Psoas muscle (tissue), 7 donors: ENCODE measurements at regions not wholly inside any gene's neighbourhood (a gene's known extent, or its start where the extent isn't known, plus 50 kb on each side); places are given as distances from the start of the nearest gene placed in this dataset.

ENCODE experiments used
- ATAC-seq, 4 donors: fragments of 200-7000 bp; cut with Tn5 transposase; one replicate each; pipeline ENCODE4 v1.9.1; 2020; ENCODE audit warnings: moderate library complexity in 3 of 4, mild to moderate bottlenecking in 2 of 4
- DNase-seq, 2 donors: peaks; one replicate each; pipeline ENCODE4 v3.0.0-alpha.2; 2020
- H3K27ac ChIP-seq: fragments of 200-600 bp; one replicate; pipeline ENCODE4 v1.8.0; 2022
- H3K27me3 ChIP-seq, 3 donors: fragments of 200-600 bp in 1 of 3; one replicate each; pipeline versions ENCODE4 v1.6.1 to v1.8.0; 2013 to 2022; ENCODE audit warnings: low read length in 2 of 3, mild to moderate bottlenecking in 2 of 3, moderate library complexity in 1 of 3; ENCODE audit not compliant: insufficient read depth in 3 of 3
- H3K36me3 ChIP-seq, 2 donors: fragments of 200-600 bp in 1 of 2; one replicate each; pipeline versions ENCODE4 v1.6.1 to v1.8.0; 2013 to 2022; ENCODE audit warnings: low read depth in 1 of 2, mild to moderate bottlenecking in 1 of 2, moderate library complexity in 1 of 2; ENCODE audit not compliant: insufficient read depth in 1 of 2
- H3K4me1 ChIP-seq: fragments of 200-600 bp; one replicate; pipeline ENCODE4 v1.8.0; 2022
- H3K4me3 ChIP-seq: fragments of 200-600 bp; one replicate; pipeline ENCODE4 v1.8.0; 2022; ENCODE audit warnings: mild to moderate bottlenecking
- H3K9me3 ChIP-seq: fragments of 200-600 bp; one replicate; pipeline ENCODE4 v1.8.0; 2022
- WGBS, 3 donors: extraction: QIAGEN DNeasy Blood & Tissue Kit; methylation state at CpG; one replicate each; pipeline versions ENCODE4 v1.1.6 to v1.1.7; 2013; 5-methylcytosine and 5-hydroxymethylcytosine counted together
- intact Hi-C, 2 donors: fragments of 100-400 bp; cut with DNase I; formaldehyde crosslinking; loops; one replicate each; pipeline versions ENCODE4 v1.11.0 to v1.14.2; 2022
- TF ChIP-seq, protein P1 (sequence below): fragments of 200-600 bp; IDR thresholded peaks from one replicate; pipeline ENCODE4 v1.8.0; 2022; ENCODE audit warnings: antibody characterized with exemption
- donor health status: healthy with polysubstance abuse.
- donor health status: DM: no; HTN: no; CAD: no; lungs with moderate emphysema.
- donor health status: Bipolar disorder and iron deficiency.
- donor health status: healthy.
- donor health status: DM: yes; HTN: yes; CAD: no.
- donor health status: DM: no; HTN: no; CAD: no.
- donor health status: DM: yes; HTN: yes; CAD: no.

DNA sequence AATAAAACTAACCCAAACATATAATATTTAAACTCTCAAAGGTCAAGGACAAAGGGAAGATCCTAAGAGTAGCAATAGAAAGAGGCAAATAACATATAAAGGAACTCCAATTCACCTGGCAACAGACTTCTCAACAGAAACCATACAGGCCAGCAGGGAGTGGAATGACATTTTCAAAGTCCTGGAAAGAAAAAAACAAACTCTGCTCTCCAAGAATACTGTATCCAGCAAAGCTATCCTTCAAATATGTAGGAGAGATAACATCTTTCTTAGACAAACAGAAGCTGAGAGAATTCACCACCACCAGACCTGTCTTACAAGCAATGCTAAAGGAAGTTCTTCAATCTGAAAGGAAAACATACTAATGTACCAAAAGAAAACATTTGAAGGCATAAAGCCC is 51.5 kb upstream of the TMEM158 start:
- no peak for DNase-seq
- H3K27ac ChIP-seq, result no peak overlapping the region
- no peaks in the 10 kb centered on the region for H3K36me3 ChIP-seq
- H3K9me3 ChIP-seq, result peaks cover 17% of the 10 kb centered on the region
- H3K27me3 ChIP-seq, result no peaks in the 10 kb centered on the region
- intact Hi-C loops, result no loop called here
- ATAC-seq, result no peak
- TF ChIP-seq, protein P1, sequence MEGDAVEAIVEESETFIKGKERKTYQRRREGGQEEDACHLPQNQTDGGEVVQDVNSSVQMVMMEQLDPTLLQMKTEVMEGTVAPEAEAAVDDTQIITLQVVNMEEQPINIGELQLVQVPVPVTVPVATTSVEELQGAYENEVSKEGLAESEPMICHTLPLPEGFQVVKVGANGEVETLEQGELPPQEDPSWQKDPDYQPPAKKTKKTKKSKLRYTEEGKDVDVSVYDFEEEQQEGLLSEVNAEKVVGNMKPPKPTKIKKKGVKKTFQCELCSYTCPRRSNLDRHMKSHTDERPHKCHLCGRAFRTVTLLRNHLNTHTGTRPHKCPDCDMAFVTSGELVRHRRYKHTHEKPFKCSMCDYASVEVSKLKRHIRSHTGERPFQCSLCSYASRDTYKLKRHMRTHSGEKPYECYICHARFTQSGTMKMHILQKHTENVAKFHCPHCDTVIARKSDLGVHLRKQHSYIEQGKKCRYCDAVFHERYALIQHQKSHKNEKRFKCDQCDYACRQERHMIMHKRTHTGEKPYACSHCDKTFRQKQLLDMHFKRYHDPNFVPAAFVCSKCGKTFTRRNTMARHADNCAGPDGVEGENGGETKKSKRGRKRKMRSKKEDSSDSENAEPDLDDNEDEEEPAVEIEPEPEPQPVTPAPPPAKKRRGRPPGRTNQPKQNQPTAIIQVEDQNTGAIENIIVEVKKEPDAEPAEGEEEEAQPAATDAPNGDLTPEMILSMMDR, result no peak
- no peak overlapping the region for H3K4me3 ChIP-seq
- no peaks in the 10 kb centered on the region for H3K4me1 ChIP-seq

DNA sequence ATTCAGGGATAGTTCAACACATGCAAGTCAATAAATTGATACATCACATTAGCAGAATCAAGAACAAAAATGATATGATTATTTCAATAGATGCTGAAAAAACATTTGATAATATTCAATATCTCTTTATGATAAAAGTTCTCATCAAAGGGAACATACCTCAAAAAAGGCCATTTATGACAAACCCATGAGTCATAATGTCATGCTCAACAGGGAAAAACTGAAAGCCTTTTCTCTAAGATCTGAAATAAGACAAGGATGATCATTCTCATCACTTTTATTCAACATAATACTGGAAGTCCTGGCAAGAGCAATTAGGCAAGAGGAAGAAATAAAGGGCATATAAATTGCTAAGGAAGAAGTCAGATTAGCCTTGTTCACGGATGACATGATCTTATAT is 54.1 kb upstream of the TMEM158 start:
- TF ChIP-seq, protein P1, result no peak
- no peak for DNase-seq
- no peaks in the 10 kb centered on the region for H3K36me3 ChIP-seq
- H3K9me3 ChIP-seq, result peaks cover 17% of the 10 kb centered on the region
- no peak overlapping the region for H3K27ac ChIP-seq
- H3K4me3 ChIP-seq, result no peak overlapping the region
- ATAC-seq, result no peak
- intact Hi-C loops, result no loop called here
- H3K4me1 ChIP-seq, result no peaks in the 10 kb centered on the region
- H3K27me3 ChIP-seq, result no peaks in the 10 kb centered on the region
- 51 to 70% (median 58%) methylated on average over 1 of the region's 1 CpG for WGBS, 3 donors

DNA sequence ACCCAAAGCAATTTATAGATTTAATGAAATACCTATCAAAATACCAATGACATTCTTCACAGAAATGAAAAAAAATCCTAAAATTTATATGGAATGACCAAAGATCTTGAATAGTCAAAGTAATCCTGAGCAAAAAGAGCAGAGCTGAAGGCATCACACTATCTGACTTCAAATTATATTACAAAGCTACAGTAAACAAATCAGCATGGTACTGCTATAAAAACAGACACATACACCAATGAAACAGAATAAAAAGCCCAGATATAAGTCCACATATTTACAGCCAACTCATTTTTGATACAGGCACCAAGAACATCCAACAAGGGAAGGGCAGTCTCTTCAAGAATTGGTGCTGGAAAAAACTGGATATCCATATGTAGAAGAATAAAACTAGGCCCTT is 54.9 kb upstream of the TMEM158 start:
- ATAC-seq (no peak), DNase-seq (no peak)
- Histone ChIP-seq H3K9me3 (peaks cover 17% of the 10 kb centered on the region), H3K4me3 (no peak overlapping the region), H3K36me3 (no peaks in the 10 kb centered on the region), H3K27ac (no peak overlapping the region), H3K27me3 (no peaks in the 10 kb centered on the region), H3K4me1 (no peaks in the 10 kb centered on the region)
- intact Hi-C loops, result no loop called here
- TF ChIP-seq, protein P1, result no peak

DNA sequence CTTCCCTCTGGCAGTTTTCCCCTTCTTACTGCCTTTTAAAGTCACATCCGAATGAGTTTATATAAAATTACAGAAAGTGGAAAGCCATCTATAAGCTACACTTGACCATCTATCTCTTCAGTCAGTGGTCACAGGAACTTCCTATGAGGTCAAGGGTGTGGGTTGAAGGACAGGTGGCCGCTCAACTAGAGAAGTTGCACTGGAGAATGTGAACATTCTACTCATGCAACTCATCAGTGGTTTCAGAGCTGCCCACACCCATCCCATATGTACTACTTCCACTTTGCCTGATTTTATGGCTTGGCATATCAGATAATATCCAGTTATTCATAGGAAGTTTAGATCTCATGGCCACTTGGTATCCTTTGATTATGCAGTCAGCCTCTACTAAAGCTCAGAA is 57.4 kb upstream of the TMEM158 start:
- intact Hi-C loops, result no loop called here
- Histone ChIP-seq H3K27ac (no peak overlapping the region), H3K4me3 (no peak overlapping the region), H3K36me3 (no peaks in the 10 kb centered on the region), H3K27me3 (no peaks in the 10 kb centered on the region), H3K9me3 (peaks cover 17% of the 10 kb centered on the region), H3K4me1 (no peaks in the 10 kb centered on the region)
- WGBS, 3 donors, result 80 to 84% (median 83%) methylated on average over 2 of the region's 2 CpGs
- TF ChIP-seq, protein P1, result no peak
- no peak for DNase-seq
- no peak for ATAC-seq

DNA sequence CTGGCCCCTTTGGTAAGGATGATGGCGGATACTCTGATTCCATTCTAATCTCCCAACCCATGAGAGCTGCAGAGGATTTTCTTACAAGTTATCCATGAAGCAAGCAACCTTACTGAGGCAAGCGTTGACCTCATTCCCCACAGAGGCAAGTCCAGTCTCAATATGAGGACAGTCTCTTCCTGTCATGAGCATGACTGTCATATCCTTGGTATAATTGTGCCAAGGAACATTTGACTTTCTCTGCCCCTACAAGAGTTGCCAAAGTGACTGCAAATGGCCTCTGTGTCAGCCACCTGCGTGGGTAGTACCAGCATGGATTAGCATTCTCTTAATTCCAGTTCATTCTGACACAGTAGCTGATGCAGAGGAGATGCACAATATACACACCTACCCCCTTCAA is 71.2 kb upstream of the TMEM158 start:
- intact Hi-C loops, result no loop called here
- Histone ChIP-seq H3K4me1 (no peaks in the 10 kb centered on the region), H3K4me3 (no peak overlapping the region), H3K27me3 (peaks cover 0 to 2% (median 0%) of the 10 kb centered on the region in 3 donors), H3K9me3 (no peaks in the 10 kb centered on the region), H3K36me3 (no peaks in the 10 kb centered on the region), H3K27ac (no peak overlapping the region)
- TF ChIP-seq, protein P1, result no peak
- ATAC-seq (no peak), DNase-seq (no peak)
- WGBS, 3 donors, result 74 to 79% (median 77%) methylated on average over 3 of the region's 3 CpGs
